ENCODE measurements at regions not wholly inside any gene's neighbourhood (a gene's known extent, or its start where the extent isn't known, plus 50 kb on each side); places are given as distances from the start of the nearest gene placed in this dataset.

DNA sequence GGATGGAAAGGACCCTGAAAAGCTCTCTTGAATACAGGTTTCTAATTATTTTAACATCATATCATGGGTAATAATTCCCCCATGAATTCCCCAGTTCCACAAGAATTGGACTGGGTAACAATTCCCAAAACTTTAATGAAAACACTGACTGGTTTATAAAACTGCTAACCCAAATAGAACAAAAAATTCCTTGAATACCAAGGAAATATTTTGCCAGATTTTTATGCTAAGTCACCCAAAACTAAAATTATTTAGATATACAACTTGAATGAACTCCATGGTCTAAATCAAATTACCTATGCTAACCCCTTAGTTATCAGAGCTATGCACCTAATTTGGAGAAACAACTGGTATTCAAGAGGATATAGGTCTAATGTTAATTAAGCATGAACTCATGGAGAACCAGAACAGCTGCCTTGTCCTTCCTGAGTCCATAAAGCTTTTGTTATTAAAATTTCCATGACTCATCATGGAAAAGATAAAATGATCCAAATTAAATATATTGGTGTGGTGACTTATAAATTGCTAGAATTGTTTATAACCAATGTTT, 164.9 kb upstream of the TUT7 start:
- DNase-seq (ENCODE audit: low read depth, low spot score), result no peak
- CTCF ChIA-PET, result no interaction called here
- H3K4me3 ChIP-seq (ENCODE audit: low read depth, low read length), result no peak overlapping the region
- no peak for TF ChIP-seq CTCF (IDR thresholded peaks at IDR 0.05; ENCODE audit: insufficient read depth, low read length, missing control alignments)
- POLR2A ChIA-PET, result no interaction called here

DNA sequence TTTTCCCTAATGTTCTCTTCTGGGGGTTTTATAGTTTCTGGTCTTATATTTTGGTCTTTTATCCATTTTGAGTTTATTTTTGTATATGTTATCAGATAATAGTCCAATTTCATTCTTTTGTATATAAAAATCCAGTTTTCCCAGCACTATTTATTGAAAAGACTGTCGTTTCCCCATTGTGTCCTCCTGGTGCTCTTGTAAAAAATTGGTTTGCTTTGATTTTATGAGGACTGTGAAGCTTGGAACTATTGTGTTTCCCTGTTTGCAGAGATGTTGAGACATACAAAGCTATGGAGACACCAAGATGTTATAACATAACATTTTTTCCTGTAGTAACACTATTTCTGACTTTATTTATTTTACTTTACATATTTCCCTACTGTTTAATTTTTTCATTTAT, 163.3 kb upstream of the TUT7 start:
- CTCF ChIA-PET, result no interaction called here
- no peak for TF ChIP-seq CTCF (IDR thresholded peaks at IDR 0.05; ENCODE audit: insufficient read depth, low read length, missing control alignments)
- POLR2A ChIA-PET, result no interaction called here

GRCh38 chr9:86516564-86516963, 162.4 kb upstream of the TUT7 start:
- no peak for DNase-seq (ENCODE audit: low read depth, low spot score)
- POLR2A ChIA-PET, result no interaction called here
- no peak for TF ChIP-seq CTCF (IDR thresholded peaks at IDR 0.05; ENCODE audit: insufficient read depth, low read length, missing control alignments)
- no peak overlapping the region for H3K4me3 ChIP-seq (ENCODE audit: low read depth, low read length)
- CTCF ChIA-PET, result no interaction called here

More for the DNA sequence above, 163.3 kb upstream of the TUT7 start:
- no peak overlapping the region for H3K4me3 ChIP-seq (ENCODE audit: low read depth, low read length)
- no peak for DNase-seq (ENCODE audit: low read depth, low spot score)

DNA sequence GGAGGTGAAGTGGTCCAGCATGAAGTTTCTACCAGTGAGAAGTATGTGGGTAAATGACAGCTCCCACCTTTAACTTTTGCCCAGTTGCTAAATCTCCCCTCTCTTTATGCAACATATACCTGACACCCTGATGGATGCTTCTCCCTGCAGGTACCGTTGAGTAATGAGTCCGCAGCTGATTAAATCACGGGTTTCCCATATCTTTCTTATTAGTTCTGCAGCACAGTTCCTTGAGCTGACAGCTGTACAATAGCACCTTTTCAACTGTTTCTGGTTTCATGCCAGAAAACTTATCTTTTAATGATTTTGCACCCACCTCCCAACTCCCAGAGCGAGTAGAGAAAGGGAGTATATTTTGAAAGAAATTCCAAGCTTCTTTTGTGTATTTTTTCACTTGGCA, 161.0 kb upstream of the TUT7 start:
- no peak overlapping the region for H3K4me3 ChIP-seq (ENCODE audit: low read depth, low read length)
- POLR2A ChIA-PET, result no interaction called here
- no peak for DNase-seq (ENCODE audit: low read depth, low spot score)
- CTCF ChIA-PET, result interaction anchor here (0.8 kb wide), 1 partner anchor 101 kb away, joined by 4 read pairs; no protein-coding TSS in a partner anchor
- TF ChIP-seq CTCF (IDR thresholded peaks at IDR 0.05; ENCODE audit: insufficient read depth, low read length, missing control alignments), result no peak

DNA sequence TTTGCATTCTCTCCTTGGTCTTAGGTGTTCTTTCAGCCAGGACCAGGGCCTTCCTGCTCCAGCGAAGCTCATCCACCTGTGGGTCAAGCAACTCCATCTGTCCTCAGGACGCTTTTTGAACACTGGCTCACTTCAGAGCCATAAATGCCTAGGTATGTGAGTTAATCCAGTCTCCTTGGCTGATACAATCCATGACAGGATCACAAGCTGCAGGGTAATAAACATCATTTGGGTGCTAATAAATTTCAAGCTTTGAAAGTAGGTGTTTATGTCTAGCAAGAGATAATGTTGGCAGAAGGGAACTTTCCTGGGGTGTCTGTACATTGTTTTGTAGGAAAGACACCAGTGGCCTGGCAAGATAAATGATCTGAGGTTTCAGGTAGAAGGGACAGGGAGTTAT, 159.2 kb upstream of the TUT7 start:
- POLR2A ChIA-PET, result no interaction called here

DNA sequence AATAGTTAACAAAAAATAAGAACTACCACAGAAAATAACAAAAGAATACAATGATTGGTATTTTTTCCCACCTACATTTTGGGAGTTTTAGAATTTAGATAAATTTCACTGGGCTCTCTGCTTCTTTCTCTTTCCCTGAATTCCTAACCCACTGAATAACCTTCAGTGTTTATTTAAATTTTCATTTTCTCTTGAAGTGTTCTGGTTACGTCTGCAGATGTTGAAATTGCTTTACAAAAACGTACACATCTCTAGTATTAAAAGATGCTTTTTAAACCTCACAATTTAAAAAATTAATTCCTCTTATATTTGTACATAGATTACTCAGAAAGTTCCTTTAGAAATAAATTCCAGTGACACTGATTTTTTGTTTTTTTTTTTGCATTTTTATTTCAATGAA, 158.7 kb upstream of the TUT7 start:
- DNase-seq (ENCODE audit: low read depth, low spot score), result no peak
- TF ChIP-seq CTCF (IDR thresholded peaks at IDR 0.05; ENCODE audit: insufficient read depth, low read length, missing control alignments), result no peak
- CTCF ChIA-PET, result interaction anchor here (1.0 to 1.2 kb wide), 2 partner anchors 9 to 26 kb away, joined by 3 read pairs; no protein-coding TSS in a partner anchor
- POLR2A ChIA-PET, result no interaction called here
- no peak overlapping the region for H3K4me3 ChIP-seq (ENCODE audit: low read depth, low read length)

More for the DNA sequence above, 159.2 kb upstream of the TUT7 start:
- DNase-seq (ENCODE audit: low read depth, low spot score), result no peak
- H3K4me3 ChIP-seq (ENCODE audit: low read depth, low read length), result no peak overlapping the region
- CTCF ChIA-PET, result interaction anchor here (0.6 to 1.0 kb wide), 4 partner anchors 8 to 594 kb away, joined by 3 read pairs; no protein-coding TSS in a partner anchor
- TF ChIP-seq CTCF (IDR thresholded peaks at IDR 0.05; ENCODE audit: insufficient read depth, low read length, missing control alignments), result no peak
